GM18505 (cell line): ENCODE measurements at regions not wholly inside any gene's neighbourhood (a gene's known extent, or its start where the extent isn't known, plus 50 kb on each side); places are given as distances from the start of the nearest gene placed in this dataset.

Experiments
- ATAC-seq: cut with Tn5 transposase; IDR thresholded peaks from one replicate; pipeline ENCODE4 v1.9.1; 2021; ENCODE audit not compliant: unreplicated experiment
- POLR2A ChIP-seq: IDR thresholded peaks from 4 replicates; pipeline ENCODE4 v1.6.1; 2011; ENCODE audit warnings: borderline replicate concordance; ENCODE audit not compliant: insufficient read depth, insufficient read length; ENCODE audit errors: extremely low read depth

DNA sequence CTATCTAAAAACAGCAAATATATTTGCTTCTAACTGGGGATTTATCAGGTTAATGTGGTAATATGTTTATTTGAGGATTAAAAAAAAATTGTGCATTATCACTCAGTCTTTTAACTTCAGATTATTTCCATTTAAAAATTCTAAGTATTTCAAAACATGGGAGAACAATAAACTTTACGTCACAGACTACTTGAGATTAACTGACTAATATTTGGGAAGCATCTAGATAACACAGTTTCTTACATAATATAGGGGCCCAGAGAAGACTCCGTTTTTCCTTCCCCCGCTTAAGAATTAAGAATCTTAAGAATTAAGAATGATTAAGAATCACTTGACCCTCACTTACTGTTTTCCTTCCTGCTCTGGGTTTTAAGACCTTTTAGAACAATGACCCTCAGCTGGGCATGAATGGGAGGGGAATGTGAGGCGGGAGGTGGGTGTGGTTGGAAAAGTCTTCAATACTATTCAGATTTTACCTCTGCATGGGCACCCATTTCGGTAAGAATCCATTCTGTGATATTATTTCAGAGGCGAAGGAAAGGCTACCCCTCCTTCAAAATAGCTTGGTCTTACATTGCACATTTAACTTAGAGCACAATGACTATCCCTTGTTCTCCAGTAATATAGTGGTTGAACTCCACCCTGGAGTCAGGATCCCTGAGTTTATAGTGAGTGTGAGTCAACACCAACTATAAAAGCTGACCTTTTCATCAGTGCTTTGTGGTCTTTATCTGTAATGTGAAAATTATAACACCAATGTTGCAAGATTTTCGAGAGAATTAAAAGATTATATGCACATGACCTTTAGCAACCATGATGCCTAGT lies 821.3 kb downstream of the USP25 start:
- no peak for ATAC-seq
- no peak for TF ChIP-seq POLR2A

GRCh38 chr21:16552880-16553279 lies 823.1 kb downstream of the USP25 start:
- TF ChIP-seq POLR2A = no peak
- no peak for ATAC-seq

- no peak for ATAC-seq
- no peak for TF ChIP-seq POLR2A
These were observed 824.7 kb downstream of the USP25 start for GRCh38 chr21:16554503-16554902.

- no peak for TF ChIP-seq POLR2A
- ATAC-seq = no peak
These were observed 833.3 kb downstream of the USP25 start for GRCh38 chr21:16563116-16563515.

GRCh38 chr21:16563795-16564194 lies 834.0 kb downstream of the USP25 start:
- ATAC-seq = no peak
- no peak for TF ChIP-seq POLR2A

DNA sequence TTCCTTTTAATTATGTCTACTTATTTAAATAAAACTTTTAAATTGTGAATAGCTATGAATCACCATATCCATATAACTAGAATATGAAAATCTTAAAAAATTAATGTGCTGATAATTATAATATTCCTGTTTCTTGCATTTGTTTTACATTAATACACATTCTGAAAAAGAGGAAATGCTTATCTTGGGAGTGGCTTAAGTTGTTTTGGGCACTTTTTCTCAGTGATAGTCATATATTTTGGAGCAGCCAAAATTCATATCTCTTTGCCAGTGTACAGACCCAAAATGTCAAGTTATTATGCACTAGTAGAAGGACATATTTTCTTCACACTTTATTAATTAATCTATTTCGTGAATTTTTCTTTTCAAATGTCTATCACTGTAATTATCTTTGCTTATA lies 838.5 kb downstream of the USP25 start:
- ATAC-seq = no peak
- no peak for TF ChIP-seq POLR2A

- ATAC-seq = no peak
- no peak for TF ChIP-seq POLR2A
These were observed 838.9 kb downstream of the USP25 start for GRCh38 chr21:16568661-16569060.

- ATAC-seq = no peak
- TF ChIP-seq POLR2A = no peak
These were observed 839.9 kb downstream of the USP25 start for GRCh38 chr21:16569679-16570078.

GRCh38 chr21:16570171-16570570 lies 840.4 kb downstream of the USP25 start:
- no peak for ATAC-seq
- no peak for TF ChIP-seq POLR2A

- no peak for TF ChIP-seq POLR2A
- ATAC-seq = no peak
These were observed 841.1 kb downstream of the USP25 start for GRCh38 chr21:16570856-16571255.

GRCh38 chr21:16571594-16571993 lies 841.8 kb downstream of the USP25 start:
- ATAC-seq = no peak
- TF ChIP-seq POLR2A = no peak

GRCh38 chr21:16572032-16572431 lies 842.2 kb downstream of the USP25 start:
- TF ChIP-seq POLR2A = no peak
- no peak for ATAC-seq

DNA sequence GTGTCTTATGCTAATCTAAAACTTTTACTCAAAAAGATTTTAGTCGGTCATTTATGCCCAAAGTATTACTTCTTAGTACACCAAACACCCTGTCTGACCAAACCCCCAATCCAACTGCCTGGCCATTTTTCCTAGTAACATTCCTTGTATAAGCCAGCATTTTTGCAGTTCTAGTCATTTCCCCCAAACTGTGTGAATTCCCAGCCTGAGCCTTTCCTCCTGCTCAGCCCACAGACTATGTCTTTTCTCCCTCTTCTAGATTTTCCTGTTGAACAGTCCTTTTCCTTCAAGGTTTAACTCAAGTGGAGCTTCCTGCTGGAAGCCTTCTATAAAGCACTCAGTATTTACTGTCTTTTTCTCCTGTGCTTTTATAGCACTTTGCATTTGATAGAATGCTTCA lies 843.8 kb downstream of the USP25 start:
- ATAC-seq = no peak
- no peak for TF ChIP-seq POLR2A

- ATAC-seq = no peak
- no peak for TF ChIP-seq POLR2A
These were observed 848.2 kb downstream of the USP25 start for GRCh38 chr21:16577975-16578374.
